Smooth muscle cell (in vitro differentiated cells): ENCODE measurements at regions not wholly inside any gene's neighbourhood (a gene's known extent, or its start where the extent isn't known, plus 50 kb on each side); places are given as distances from the start of the nearest gene placed in this dataset.

Source experiments
- DNase-seq: peaks from one replicate; lab custom pipeline; 2025; ENCODE audit not compliant: unreplicated experiment; lab: John Stamatoyannopoulos, UW
- H2AFZ ChIP-seq: fragments of 200-600 bp; sonication (generic); 2 replicates; pipeline ENCODE4 v1.6.0; 2016; ENCODE audit warnings: antibody characterized with exemption, low read depth, mild to moderate bottlenecking
- H3F3A ChIP-seq: fragments of 200-600 bp; sonication (generic); 2 replicates; pipeline ENCODE4 v1.6.0; 2017; ENCODE audit warnings: antibody characterized with exemption, low read depth
- H3K27ac ChIP-seq: fragments of 200-600 bp; sonication (generic); 2 replicates; pipeline ENCODE4 v1.5.1; 2016; ENCODE audit warnings: low read depth, mild to moderate bottlenecking
- H3K27me3 ChIP-seq: fragments of 200-600 bp; sonication (generic); 2 replicates; pipeline ENCODE4 v1.6.1; 2016; ENCODE audit warnings: low read depth, mild to moderate bottlenecking
- H3K36me3 ChIP-seq: fragments of 200-600 bp; sonication (generic); 2 replicates; pipeline ENCODE4 v1.5.1; 2016; ENCODE audit warnings: low read depth
- H3K4me1 ChIP-seq: fragments of 200-600 bp; sonication (generic); 2 replicates; pipeline ENCODE4 v1.5.1; 2016; ENCODE audit warnings: low read depth
- H3K4me2 ChIP-seq: fragments of 200-600 bp; sonication (generic); 2 replicates; pipeline ENCODE4 v1.6.0; 2016; ENCODE audit warnings: mild to moderate bottlenecking
- H3K4me3 ChIP-seq: fragments of 200-600 bp; sonication (generic); 2 replicates; pipeline ENCODE4 v1.5.1; 2016; ENCODE audit warnings: mild to moderate bottlenecking
- H3K79me2 ChIP-seq: fragments of 200-600 bp; sonication (generic); 2 replicates; pipeline ENCODE4 v1.6.0; 2016; ENCODE audit warnings: low read depth, mild to moderate bottlenecking
- H3K9ac ChIP-seq: fragments of 200-600 bp; sonication (generic); 2 replicates; pipeline ENCODE4 v1.6.0; 2016; ENCODE audit warnings: low read depth
- H3K9me3 ChIP-seq: fragments of 200-600 bp; sonication (generic); replicated peaks from 2 replicates; pipeline ENCODE4 v1.5.1; 2016; ENCODE audit warnings: low read depth
- H4K20me1 ChIP-seq: fragments of 200-600 bp; sonication (generic); 2 replicates; pipeline ENCODE4 v1.6.0; 2016; ENCODE audit warnings: low read depth
- WGBS: methylation state at CpG from one replicate; pipeline ENCODE4 v1.1.7; 2016; ENCODE audit warnings: low lambda C conversion rate; 5-methylcytosine and 5-hydroxymethylcytosine counted together
- TF ChIP-seq, protein P1 (sequence below): fragments of 200-600 bp; sonication (generic); IDR thresholded peaks from 2 replicates; pipeline ENCODE4 v1.5.1; 2017; ENCODE audit warnings: borderline replicate concordance, mild to moderate bottlenecking, antibody characterized with exemption; ENCODE audit not compliant: insufficient read depth, poor library complexity, severe bottlenecking

DNA sequence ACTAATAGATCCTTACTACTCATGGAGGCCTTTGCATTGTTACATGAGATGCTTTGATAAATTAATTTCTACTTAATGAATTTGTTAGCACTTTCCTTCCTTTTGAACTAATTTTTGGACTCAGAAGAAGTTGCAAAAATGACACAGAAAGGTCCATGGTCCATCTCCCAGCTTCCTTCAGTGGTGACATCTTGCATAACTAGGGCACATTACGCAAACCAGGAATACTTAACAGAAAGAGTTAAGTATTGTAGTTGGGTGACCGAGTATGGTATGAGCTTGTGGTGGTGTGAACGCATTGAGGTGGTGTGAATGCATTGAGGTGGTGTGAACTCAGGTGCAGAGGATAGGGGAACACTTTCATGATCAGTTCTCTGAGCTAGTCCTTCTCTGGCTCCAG, 151.1 kb upstream of the TWIST2 start:
- Histone ChIP-seq H3K9ac (no peak overlapping the region), H3K4me2 (no peak overlapping the region), H3K79me2 (no peaks in the 10 kb centered on the region), H3K4me3 (no peak overlapping the region), H3K27ac (no peak overlapping the region), H3K36me3 (no peaks in the 10 kb centered on the region), H3K4me1 (no peaks in the 10 kb centered on the region), H2AFZ (no peak overlapping the region), H4K20me1 (no peaks in the 10 kb centered on the region), H3F3A (no peaks in the 10 kb centered on the region), H3K27me3 (no peaks in the 10 kb centered on the region), H3K9me3 (no peaks in the 10 kb centered on the region)
- DNase-seq: no peak
- WGBS: 88% methylated on average over 3 of the region's 3 CpGs
- TF ChIP-seq, protein P1, sequence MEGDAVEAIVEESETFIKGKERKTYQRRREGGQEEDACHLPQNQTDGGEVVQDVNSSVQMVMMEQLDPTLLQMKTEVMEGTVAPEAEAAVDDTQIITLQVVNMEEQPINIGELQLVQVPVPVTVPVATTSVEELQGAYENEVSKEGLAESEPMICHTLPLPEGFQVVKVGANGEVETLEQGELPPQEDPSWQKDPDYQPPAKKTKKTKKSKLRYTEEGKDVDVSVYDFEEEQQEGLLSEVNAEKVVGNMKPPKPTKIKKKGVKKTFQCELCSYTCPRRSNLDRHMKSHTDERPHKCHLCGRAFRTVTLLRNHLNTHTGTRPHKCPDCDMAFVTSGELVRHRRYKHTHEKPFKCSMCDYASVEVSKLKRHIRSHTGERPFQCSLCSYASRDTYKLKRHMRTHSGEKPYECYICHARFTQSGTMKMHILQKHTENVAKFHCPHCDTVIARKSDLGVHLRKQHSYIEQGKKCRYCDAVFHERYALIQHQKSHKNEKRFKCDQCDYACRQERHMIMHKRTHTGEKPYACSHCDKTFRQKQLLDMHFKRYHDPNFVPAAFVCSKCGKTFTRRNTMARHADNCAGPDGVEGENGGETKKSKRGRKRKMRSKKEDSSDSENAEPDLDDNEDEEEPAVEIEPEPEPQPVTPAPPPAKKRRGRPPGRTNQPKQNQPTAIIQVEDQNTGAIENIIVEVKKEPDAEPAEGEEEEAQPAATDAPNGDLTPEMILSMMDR: no peak

DNA sequence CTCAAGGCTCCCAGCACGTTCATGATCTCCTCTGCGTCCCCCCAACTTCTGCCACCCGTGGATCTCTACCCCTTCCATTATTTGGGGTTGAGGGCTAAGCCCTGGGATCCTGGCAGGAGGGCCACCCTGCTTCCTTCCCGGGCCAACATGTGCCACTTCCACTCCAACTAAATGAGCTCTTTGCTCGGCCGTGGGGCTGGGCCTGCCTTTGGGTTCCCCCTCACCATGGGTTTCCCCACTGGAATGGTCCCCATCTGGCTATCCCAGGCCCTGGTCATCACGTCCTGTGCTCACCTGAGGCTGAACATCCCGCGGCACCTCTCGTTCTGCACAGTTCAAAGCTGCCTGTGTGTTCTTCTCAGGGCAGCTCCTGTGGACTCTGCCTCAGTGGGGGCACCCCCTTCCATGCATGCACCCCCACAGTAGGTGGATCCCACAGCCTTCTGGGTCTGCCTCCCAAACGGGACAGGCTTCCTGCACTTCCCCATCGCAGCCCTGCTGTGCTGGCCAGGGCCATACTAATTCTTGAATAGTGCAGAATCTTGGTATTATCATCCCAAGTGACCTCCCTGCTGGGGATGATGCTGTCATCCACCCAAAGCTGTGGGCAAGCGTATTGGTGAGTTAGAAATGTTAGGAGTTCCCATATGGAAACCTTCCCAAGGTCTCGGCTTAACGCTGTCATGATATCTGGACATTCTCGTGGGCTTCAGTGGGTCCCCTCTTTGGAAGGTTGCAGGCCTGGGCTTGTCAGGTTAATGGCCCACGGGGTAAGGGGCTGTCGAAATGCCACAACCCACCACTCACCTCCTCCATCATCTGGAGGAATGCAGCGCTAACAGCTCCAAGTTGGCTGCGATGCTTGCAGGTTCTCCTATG, 150.5 kb upstream of the TWIST2 start:
- TF ChIP-seq, protein P1: no peak
- Histone ChIP-seq H3K9ac (no peak overlapping the region), H3K27ac (no peak overlapping the region), H3K4me1 (no peaks in the 10 kb centered on the region), H3K4me3 (no peak overlapping the region), H3K9me3 (no peaks in the 10 kb centered on the region), H3F3A (no peaks in the 10 kb centered on the region), H4K20me1 (no peaks in the 10 kb centered on the region), H3K27me3 (no peaks in the 10 kb centered on the region), H3K4me2 (no peak overlapping the region), H2AFZ (no peak overlapping the region), H3K79me2 (no peaks in the 10 kb centered on the region), H3K36me3 (no peaks in the 10 kb centered on the region)
- WGBS: 92% methylated on average over 20 of the region's 20 CpGs
- DNase-seq: no peak

DNA sequence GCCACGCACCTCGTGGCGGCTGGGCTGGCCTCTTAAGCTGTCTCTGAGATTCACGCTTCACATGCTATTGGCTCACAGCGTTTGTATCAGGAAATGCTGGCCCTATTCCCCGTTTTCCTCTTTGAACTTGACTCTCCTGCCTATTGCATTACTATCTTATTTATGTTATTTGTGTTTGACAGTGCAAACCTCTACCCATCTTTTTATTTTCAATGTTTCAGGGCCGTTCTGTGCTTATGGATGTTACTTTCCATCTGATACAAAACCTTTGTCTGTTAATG, 149.9 kb upstream of the TWIST2 start:
- Histone ChIP-seq H2AFZ (no peak overlapping the region), H3K4me2 (no peak overlapping the region), H3K9ac (no peak overlapping the region), H3K4me1 (no peaks in the 10 kb centered on the region), H3F3A (no peaks in the 10 kb centered on the region), H3K4me3 (no peak overlapping the region), H3K79me2 (no peaks in the 10 kb centered on the region), H3K36me3 (no peaks in the 10 kb centered on the region), H3K27ac (no peak overlapping the region), H3K27me3 (no peaks in the 10 kb centered on the region), H3K9me3 (no peaks in the 10 kb centered on the region), H4K20me1 (no peaks in the 10 kb centered on the region)
- TF ChIP-seq, protein P1: no peak
- 87% methylated on average over 7 of the region's 7 CpGs for WGBS
- DNase-seq: no peak
